NCI-H1105 treated with DMSO at 0.1 percent for 48 hours (cell line): ENCODE measurements at regions not wholly inside any gene's neighbourhood (a gene's known extent, or its start where the extent isn't known, plus 50 kb on each side); places are given as distances from the start of the nearest gene placed in this dataset.

Experiments used
- DNase-seq: peaks from one replicate; lab custom pipeline; 2025; lab: John Stamatoyannopoulos, UW

DNA sequence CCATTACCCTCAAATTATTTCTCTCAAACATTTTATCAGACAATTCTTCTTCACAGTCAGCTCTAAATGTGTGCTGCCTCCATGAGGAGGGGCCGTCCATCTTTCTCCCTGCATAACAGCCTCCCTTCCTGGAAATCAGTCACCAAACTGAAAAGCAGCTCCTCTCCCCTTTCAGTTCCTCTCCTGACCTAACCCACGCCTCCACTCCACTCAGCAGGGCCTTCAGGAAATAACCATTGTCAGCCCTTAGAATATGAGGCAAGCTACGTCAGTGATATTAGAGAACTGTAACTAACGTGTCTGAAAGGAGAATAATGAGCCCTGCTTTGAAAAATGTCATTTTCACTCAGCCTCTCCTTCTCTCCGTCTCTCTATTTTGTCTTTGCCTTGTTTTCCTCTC is 116.2 kb downstream of the OLFM4 start:
- DNase-seq, result no peak

- DNase-seq, result no peak
Measured at GRCh38 chr13:53150568-53150967, 122.0 kb downstream of the OLFM4 start.

- DNase-seq, result peak; percentile 63
Measured at GRCh38 chr13:53151336-53152056, 122.9 kb downstream of the OLFM4 start.

- DNase-seq, result no peak
Measured at GRCh38 chr13:53152057-53152421, 123.4 kb downstream of the OLFM4 start.

GRCh38 chr13:53158201-53158600 is 129.6 kb downstream of the OLFM4 start:
- no peak for DNase-seq

DNA sequence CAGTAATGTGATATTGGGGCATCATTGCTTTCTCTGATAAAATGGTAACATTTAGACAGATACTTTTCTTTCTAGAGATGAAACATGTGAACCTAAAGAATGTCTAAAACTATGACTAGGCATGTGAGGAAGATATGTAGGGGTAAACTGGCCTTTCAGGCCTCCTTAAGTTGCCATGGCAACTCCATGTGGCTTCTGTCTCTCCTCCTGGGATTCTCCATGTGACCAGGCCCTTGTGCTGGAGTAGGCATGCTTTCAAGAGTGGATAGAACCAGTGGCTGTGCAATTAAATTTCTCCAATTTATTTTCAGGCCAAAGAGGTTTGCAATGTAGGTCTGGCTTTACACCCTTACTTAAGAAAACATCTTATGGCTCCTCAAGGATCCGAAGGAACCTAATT is 130.8 kb downstream of the OLFM4 start:
- no peak for DNase-seq

GRCh38 chr13:53160211-53160610 is 131.6 kb downstream of the OLFM4 start:
- DNase-seq, result no peak

DNA sequence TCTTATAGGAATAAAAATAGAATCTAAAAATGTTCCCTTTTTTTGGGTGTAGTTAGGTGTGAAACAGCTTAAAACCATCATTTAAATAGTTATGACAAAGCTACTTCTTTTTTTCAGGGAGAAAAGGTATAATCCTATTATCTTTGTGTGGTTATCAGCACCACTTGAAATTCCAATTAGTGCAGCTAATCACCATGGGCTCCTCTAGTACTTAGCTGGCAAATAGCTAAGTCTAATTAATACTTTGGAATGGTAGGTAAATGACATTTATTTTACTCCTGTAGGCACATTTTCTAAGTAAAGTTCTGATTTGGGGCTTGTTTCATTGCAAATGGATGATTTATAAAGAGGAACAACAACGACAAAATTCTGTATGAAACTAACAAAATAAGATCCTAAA is 132.6 kb downstream of the OLFM4 start:
- no peak for DNase-seq

DNA sequence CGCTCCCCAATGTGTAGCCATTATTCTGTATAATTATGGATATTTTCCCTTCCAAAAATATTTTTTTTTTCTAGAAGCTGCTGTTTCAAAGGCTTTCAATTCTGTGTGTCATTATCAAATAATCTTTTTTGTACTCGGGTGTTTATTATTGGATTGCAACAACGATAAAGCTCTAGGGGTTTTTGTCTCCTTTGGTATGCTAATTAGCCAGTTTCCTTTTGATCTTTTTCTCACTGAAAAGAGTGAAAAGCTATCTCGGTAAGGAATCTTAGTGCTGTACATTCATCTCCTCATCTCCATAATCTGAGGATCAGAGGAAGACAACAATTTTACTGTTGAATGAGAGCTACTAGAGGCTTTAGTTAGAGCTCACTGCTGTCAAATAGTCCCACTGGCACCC is 136.6 kb downstream of the OLFM4 start:
- DNase-seq, result no peak

DNA sequence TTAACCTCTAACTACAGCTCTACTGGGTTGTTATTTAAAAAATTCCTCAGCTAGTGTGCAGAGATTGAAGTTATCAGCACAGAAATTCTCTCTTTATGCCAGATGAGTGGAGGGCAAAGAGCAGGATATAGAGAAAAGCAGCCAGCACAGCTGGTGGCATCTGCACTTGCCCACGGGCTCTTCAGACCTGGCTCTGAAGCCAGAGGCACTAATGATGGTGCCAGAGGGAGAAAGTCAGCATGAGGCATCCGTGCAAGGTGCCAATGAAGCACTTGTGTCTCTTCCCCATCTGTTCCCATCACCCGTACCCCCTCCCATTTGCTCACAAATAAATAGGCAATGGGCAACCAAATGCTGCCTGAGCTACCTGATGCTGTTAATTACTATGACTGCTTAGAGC is 138.9 kb downstream of the OLFM4 start:
- DNase-seq, result peak; percentile 89

DNA sequence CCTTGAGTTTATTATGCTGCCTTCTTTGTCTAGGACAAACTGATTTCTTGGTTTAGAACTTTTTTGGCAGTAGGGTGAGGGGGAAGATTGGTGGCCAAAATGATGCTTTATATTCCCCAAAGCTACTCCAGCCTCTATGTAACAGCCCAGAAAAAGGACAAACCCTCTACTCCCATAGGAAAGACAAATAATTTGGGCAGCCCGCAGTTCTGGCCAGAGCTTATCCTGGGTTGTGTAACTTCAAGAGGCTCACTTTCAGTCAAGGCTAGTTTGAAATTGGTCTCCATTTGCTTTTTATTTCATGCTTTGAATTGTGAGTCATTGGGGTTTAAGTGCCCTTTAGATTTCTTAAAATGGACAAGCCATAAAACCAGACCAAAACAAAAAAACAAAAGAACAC is 142.3 kb downstream of the OLFM4 start:
- no peak for DNase-seq

DNA sequence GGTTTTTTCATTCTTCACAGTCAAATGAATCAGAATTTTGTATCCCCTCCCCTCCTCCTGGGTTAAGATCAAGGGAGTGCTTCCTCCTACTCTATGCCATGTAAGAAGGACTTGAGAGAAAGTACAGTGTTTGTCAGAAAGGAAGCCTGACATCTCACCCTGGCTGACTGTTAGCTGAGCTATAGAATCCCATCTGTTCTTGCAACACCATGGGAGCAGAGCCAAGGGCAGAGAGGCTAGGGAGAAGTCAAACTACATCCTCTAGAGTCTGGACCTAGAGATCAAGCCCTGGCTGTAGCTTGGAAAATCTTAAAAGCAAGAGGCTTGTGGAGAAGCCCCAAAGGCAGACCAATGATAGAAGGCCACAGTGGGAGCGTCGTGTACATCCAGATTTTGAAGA is 145.9 kb downstream of the OLFM4 start:
- DNase-seq, result no peak

DNA sequence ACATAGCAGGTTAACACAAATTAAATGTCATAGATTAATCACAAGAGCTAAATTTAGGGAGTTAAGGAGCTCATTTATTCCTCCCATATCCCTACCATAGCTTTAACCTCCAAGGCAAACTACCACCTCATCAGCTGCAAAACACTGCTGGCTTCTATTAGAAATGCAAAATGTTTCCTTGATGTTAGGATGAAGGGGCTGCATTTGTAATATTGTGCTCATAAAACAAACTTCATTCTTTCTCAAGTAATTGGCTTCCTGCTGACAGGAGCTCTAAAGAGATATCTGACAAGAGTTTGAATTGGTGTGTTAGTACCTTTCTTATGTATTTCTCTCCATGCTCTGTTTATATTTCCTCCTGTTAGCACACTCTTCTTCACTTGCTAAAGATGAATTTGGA is 152.1 kb downstream of the OLFM4 start:
- no peak for DNase-seq

GRCh38 chr13:53182724-53183123 is 154.1 kb downstream of the OLFM4 start:
- no peak for DNase-seq

DNA sequence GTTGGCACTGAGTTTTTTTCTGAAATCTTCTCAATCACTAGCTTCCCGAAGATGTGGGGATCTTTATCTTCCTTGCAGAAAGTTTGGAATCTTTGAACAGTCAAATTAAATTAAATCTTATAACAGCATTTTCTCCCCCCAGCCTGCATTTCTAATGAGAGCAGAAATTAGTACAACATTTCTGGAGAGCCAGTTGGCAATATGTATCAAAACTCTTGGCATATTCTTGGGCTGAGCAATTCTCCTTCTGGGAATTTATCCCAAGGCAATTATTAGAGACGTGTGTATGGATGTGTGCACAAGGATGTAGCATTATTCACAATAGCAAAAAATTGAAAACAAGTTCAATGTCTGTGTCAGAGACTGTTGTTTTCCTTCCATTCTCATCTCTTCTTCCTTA is 159.5 kb downstream of the OLFM4 start:
- DNase-seq, result no peak

DNA sequence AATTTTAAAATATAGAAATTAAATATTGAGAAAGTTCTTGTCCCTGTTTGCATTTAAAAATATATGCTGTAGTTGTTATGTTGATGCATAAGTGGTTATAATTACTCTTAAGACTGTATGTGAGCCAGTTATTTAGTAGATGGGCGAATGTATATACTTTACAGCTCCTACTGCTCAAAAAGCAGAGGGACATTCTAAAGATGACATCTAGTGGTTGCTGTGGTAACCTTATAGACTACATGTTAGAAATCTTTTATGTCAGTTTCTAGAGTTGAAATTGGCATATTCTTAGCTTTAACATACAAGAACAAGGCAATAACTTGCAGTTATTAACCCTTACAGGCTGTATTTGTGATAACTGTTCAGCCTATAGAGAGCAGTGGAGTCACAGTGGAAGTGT is 160.5 kb downstream of the OLFM4 start:
- DNase-seq, result no peak

DNA sequence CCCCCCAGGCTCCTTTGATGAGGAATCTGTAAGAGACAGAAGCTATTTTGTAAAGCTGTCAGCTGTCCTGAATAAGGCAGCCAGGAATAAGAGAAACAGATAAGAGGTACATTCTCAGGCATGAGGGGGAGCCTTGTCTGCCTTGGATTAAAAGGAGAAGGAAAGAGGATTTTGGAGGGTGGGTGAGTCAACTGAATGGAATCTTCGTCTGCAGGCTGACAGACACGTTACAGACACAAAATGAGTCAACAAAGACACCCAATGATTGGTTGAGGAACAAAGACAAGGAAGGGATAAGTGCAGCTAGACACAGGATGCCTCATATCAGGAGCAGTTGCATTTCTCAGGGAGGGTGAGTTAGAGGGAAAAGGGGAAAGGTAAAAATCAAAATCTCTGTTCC is 162.5 kb downstream of the OLFM4 start:
- DNase-seq, result no peak

DNA sequence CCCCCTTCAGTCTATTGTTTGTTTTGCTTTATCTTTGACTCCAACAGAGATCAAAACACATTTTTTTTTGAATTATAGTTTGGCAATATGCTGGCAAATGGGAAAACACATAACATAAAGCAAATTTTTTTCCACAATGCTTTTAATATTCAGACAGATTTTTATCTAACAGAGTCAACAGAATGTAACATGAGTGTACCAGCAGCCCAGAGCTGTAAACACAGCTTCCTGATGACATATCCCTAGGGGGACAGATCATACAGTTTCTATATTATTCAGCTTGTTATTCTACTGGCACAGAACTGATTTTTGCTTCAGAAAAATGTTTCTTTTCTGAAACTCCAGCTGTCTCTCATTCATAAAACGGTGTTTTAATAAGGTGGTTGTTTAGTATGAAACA is 168.8 kb downstream of the OLFM4 start:
- DNase-seq, result peak; percentile 34

GRCh38 chr13:53198017-53198416 is 169.4 kb downstream of the OLFM4 start:
- DNase-seq, result peak; percentile 27

GRCh38 chr13:53198736-53199135 is 170.1 kb downstream of the OLFM4 start:
- peak; percentile 51 for DNase-seq

- DNase-seq, result no peak
Measured at GRCh38 chr13:53200075-53200474, 171.5 kb downstream of the OLFM4 start.

DNA sequence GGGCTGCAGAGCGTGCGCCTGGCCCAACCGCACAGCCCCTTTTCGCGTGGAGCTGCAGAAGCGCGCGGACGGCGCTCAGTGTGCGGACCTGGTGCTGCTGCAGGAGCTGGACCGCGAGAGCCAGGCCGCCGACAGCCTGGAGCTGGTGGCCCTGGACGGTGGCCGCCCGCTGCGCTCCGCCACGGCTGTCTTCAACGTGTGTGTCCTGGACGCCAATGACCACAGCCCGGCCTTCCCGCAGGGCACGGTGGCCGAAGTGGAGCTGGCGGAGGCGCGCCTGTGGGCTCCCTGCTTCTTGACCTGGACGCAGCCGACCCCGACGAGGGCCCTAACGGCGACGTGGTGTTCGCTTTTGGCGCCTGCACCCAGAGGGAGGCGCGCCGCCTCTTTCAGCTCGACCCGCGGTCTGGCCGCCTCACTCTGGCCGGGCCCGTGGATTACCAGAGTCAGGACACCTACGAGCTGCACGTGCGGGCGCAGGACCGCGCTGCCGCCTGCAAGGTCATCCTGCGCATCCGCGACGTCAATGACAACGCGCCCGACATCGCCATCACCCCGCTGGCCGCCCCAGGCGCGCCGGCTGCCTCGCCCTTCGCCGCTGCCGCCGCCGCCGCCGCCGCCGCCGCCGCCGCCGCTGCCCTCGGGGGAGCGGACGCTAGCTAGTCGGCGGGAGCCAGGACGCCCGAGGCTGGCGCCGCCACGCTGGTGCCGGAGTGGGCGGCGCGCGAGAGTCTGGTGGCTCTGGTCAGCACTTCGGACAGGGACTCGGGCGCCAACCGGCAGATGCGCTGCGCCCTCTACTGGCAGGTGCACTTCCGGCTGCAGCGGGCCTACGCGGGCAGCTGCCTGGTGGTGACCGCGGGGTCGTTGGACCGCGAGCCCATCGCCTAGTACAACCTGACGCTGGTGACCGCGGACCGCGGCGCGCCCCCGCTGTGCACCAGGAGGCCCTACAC is 172.2 kb downstream of the OLFM4 start:
- DNase-seq, result no peak

- DNase-seq, result no peak
Measured at GRCh38 chr13:53201454-53202225, 173.0 kb downstream of the OLFM4 start.
